MM.1S (cell line): ENCODE measurements at regions not wholly inside any gene's neighbourhood (a gene's known extent, or its start where the extent isn't known, plus 50 kb on each side); places are given as distances from the start of the nearest gene placed in this dataset.

ENCODE experiments used
- DNase-seq: peaks from one replicate; pipeline ENCODE4 v3.0.0-alpha.2; 2015
- H2AFZ ChIP-seq: fragments of 300-600 bp; sonication (generic); 2 replicates; pipeline ENCODE4 v1.6.0; 2016; ENCODE audit warnings: antibody characterized with exemption, low read length
- H3F3A ChIP-seq: fragments of 300-600 bp; sonication (generic); 2 replicates; pipeline ENCODE4 v1.6.1; 2016; ENCODE audit warnings: mild to moderate bottlenecking, antibody characterized with exemption, low read length, moderate library complexity, mixed read lengths; ENCODE audit not compliant: insufficient read depth
- H3K27ac ChIP-seq: fragments of 300-600 bp; sonication (generic); 2 replicates; pipeline ENCODE4 v1.5.1; 2016; ENCODE audit warnings: mild to moderate bottlenecking, low read length
- H3K27me3 ChIP-seq: fragments of 300-600 bp; sonication (generic); replicated peaks from 2 replicates; pipeline ENCODE4 v1.6.0; 2016; ENCODE audit warnings: low read length; ENCODE audit not compliant: insufficient read depth
- H3K36me3 ChIP-seq: fragments of 300-600 bp; sonication (generic); replicated peaks from 2 replicates; pipeline ENCODE4 v1.6.1; 2016; ENCODE audit warnings: mild to moderate bottlenecking, low read length, mixed read lengths; ENCODE audit not compliant: insufficient read depth
- H3K4me1 ChIP-seq: fragments of 300-600 bp; sonication (generic); 2 replicates; pipeline ENCODE4 v1.6.1; 2016; ENCODE audit warnings: low read length, mixed read lengths
- H3K4me2 ChIP-seq: fragments of 300-600 bp; sonication (generic); 2 replicates; pipeline ENCODE4 v1.6.0; 2016; ENCODE audit warnings: low read depth, low read length
- H3K4me3 ChIP-seq: fragments of 300-600 bp; sonication (generic); 2 replicates; pipeline ENCODE4 v1.5.1; 2016; ENCODE audit warnings: low read length, mixed read lengths
- H3K79me2 ChIP-seq: fragments of 300-600 bp; sonication (generic); 2 replicates; pipeline ENCODE4 v1.6.1; 2016; ENCODE audit warnings: mixed run types, low read length, mixed read lengths
- H3K9ac ChIP-seq: fragments of 300-600 bp; sonication (generic); 2 replicates; pipeline ENCODE4 v1.6.1; 2016; ENCODE audit warnings: low read length, mixed read lengths
- H3K9me2 ChIP-seq: fragments of 300-600 bp; sonication (generic); replicated peaks from 2 replicates; pipeline ENCODE4 v1.6.1; 2016; ENCODE audit warnings: mild to moderate bottlenecking, low read length, mixed read lengths; ENCODE audit not compliant: insufficient read depth
- H3K9me3 ChIP-seq: fragments of 300-600 bp; sonication (generic); replicated peaks from 2 replicates; pipeline ENCODE4 v1.6.1; 2016; ENCODE audit warnings: mild to moderate bottlenecking, low read length, mixed read lengths; ENCODE audit not compliant: insufficient read depth
- H4K20me1 ChIP-seq: fragments of 300-600 bp; sonication (generic); 2 replicates; pipeline ENCODE4 v1.6.1; 2016; ENCODE audit warnings: mild to moderate bottlenecking, low read length, moderate library complexity, mixed read lengths; ENCODE audit not compliant: insufficient read depth
- CTCF ChIP-seq: fragments of 300-600 bp; sonication (generic); IDR thresholded peaks from 2 replicates; pipeline ENCODE4 v1.5.1; 2016; ENCODE audit warnings: antibody characterized with exemption, low read length, mixed read lengths
- EZH2 ChIP-seq: fragments of 300-600 bp; sonication (generic); optimal IDR thresholded peaks from 2 replicates; pipeline ENCODE3; 2017; ENCODE audit warnings: low read depth, mild to moderate bottlenecking, antibody characterized with exemption, low read length, mixed read lengths
- EZH2phosphoT487 ChIP-seq: fragments of 300-600 bp; sonication (generic); IDR thresholded peaks from 2 replicates; pipeline ENCODE4 v1.6.1; 2018; ENCODE audit warnings: antibody characterized with exemption, low read length

- Histone ChIP-seq H3F3A (no peaks in the 10 kb centered on the region), H3K4me2 (no peak overlapping the region), H3K4me3 (no peak overlapping the region), H2AFZ (no peak overlapping the region), H3K27me3 (no peaks in the 10 kb centered on the region), H3K27ac (no peak overlapping the region), H3K9ac (no peak overlapping the region), H3K9me3 (no peaks in the 10 kb centered on the region), H3K79me2 (no peaks in the 10 kb centered on the region), H3K9me2 (no peaks in the 10 kb centered on the region), H3K4me1 (no peaks in the 10 kb centered on the region), H3K36me3 (no peaks in the 10 kb centered on the region), H4K20me1 (no peaks in the 10 kb centered on the region)
- TF ChIP-seq CTCF (no peak), EZH2 (no peak), EZH2phosphoT487 (no peak)
- DNase-seq = no peak
Measured at GRCh38 chr11:25910086-25910485, 421.8 kb upstream of the ANO3 start.

- H3K9me2 ChIP-seq = no peaks in the 10 kb centered on the region
- H2AFZ ChIP-seq = no peak overlapping the region
- no peaks in the 10 kb centered on the region for H3K27me3 ChIP-seq
- H3K79me2 ChIP-seq = no peaks in the 10 kb centered on the region
- no peak overlapping the region for H3K9ac ChIP-seq
- H3K9me3 ChIP-seq = no peaks in the 10 kb centered on the region
- no peak for DNase-seq
- no peak overlapping the region for H3K4me2 ChIP-seq
- H3K27ac ChIP-seq = no peak overlapping the region
- no peak overlapping the region for H3K4me3 ChIP-seq
- TF ChIP-seq EZH2 (no peak), CTCF (no peak), EZH2phosphoT487 (no peak)
- H3F3A ChIP-seq = no peaks in the 10 kb centered on the region
- H4K20me1 ChIP-seq = no peaks in the 10 kb centered on the region
- no peaks in the 10 kb centered on the region for H3K36me3 ChIP-seq
- no peaks in the 10 kb centered on the region for H3K4me1 ChIP-seq
Measured at GRCh38 chr11:25920356-25920755, 411.6 kb upstream of the ANO3 start.

- Histone ChIP-seq H3K9me2 (no peaks in the 10 kb centered on the region), H3K9ac (no peak overlapping the region), H3K9me3 (no peaks in the 10 kb centered on the region), H3F3A (no peaks in the 10 kb centered on the region), H4K20me1 (no peaks in the 10 kb centered on the region), H3K27me3 (no peaks in the 10 kb centered on the region), H3K79me2 (no peaks in the 10 kb centered on the region), H3K27ac (no peak overlapping the region), H3K4me2 (no peak overlapping the region), H3K4me3 (no peak overlapping the region), H3K36me3 (no peaks in the 10 kb centered on the region), H3K4me1 (no peaks in the 10 kb centered on the region), H2AFZ (no peak overlapping the region)
- DNase-seq = no peak
- TF ChIP-seq CTCF (no peak), EZH2phosphoT487 (no peak), EZH2 (no peak)
Measured at GRCh38 chr11:25924586-25924985, 407.3 kb upstream of the ANO3 start.

- Histone ChIP-seq H3K27ac (no peak overlapping the region), H3K4me1 (no peaks in the 10 kb centered on the region), H3K27me3 (no peaks in the 10 kb centered on the region), H3K36me3 (no peaks in the 10 kb centered on the region), H3K4me3 (no peak overlapping the region), H3K9ac (no peak overlapping the region), H2AFZ (no peak overlapping the region), H3K9me2 (no peaks in the 10 kb centered on the region), H3K9me3 (no peaks in the 10 kb centered on the region), H3K79me2 (no peaks in the 10 kb centered on the region), H3F3A (no peaks in the 10 kb centered on the region), H4K20me1 (no peaks in the 10 kb centered on the region), H3K4me2 (no peak overlapping the region)
- DNase-seq = no peak
- TF ChIP-seq CTCF (no peak), EZH2 (no peak), EZH2phosphoT487 (no peak)
Measured at GRCh38 chr11:25925359-25925758, 406.6 kb upstream of the ANO3 start.
